H1 (cell line): ENCODE measurements at regions not wholly inside any gene's neighbourhood (a gene's known extent, or its start where the extent isn't known, plus 50 kb on each side); places are given as distances from the start of the nearest gene placed in this dataset.
A peak's percentile ranks its signal among the peaks of the same experiment; 100 is the strongest.

ENCODE experiments used
- CTCF ChIA-PET: fragments of 300-600 bp; sonication (Branson Sonifier 250); formaldehyde crosslinking; loops from one replicate; lab custom pipeline; 2021; ENCODE audit not compliant: partially characterized antibody; lab: Charles Lee
- POLR2A ChIA-PET: fragments of 300-600 bp; sonication (Branson Sonifier 250); formaldehyde crosslinking; loops from one replicate; lab custom pipeline; 2021; ENCODE audit warnings: inconsistent platforms; ENCODE audit not compliant: partially characterized antibody; lab: Charles Lee
- DNase-seq, 2 experiments: peaks; one replicate each; pipeline versions ENCODE4 v3.0.0 to v3.0.0-alpha.2; 2010 to 2022; ENCODE audit warnings: low spot score in 2 of 2, low read depth in 1 of 2, mixed read lengths in 1 of 2
- FAIRE-seq: peaks from 2 replicates; lab custom pipeline; 2011; peaks lifted over from hg19 to GRCh38; lab: Jason Lieb, UNC
- H2AFZ ChIP-seq: 2 replicates; pipeline ENCODE4 v1.8.1; 2012; ENCODE audit warnings: low read length, inconsistent platforms
- H2AK5ac ChIP-seq: 2 replicates; pipeline ENCODE4 v1.6.1; 2013; ENCODE audit warnings: low read depth, low read length
- H2BK120ac ChIP-seq: replicated peaks from 2 replicates; pipeline ENCODE3; 2013; ENCODE audit warnings: low read depth, low read length, inconsistent platforms
- H2BK12ac ChIP-seq: 2 replicates; pipeline ENCODE4 v1.6.1; 2013; ENCODE audit warnings: low read depth, low read length
- H2BK15ac ChIP-seq: 2 replicates; pipeline ENCODE4 v1.6.1; 2013; ENCODE audit warnings: low read length
- H2BK20ac ChIP-seq: 2 replicates; pipeline ENCODE4 v1.6.1; 2013; ENCODE audit warnings: low read length
- H2BK5ac ChIP-seq: 2 replicates; pipeline ENCODE4 v1.6.1; 2013; ENCODE audit warnings: low read depth, low read length
- H3K14ac ChIP-seq: 2 replicates; pipeline ENCODE4 v1.6.1; 2013; ENCODE audit warnings: inconsistent platforms; ENCODE audit not compliant: insufficient read length
- H3K18ac ChIP-seq: 2 replicates; pipeline ENCODE4 v1.6.1; 2013; ENCODE audit warnings: low read length; ENCODE audit errors: extremely low read depth
- H3K23ac ChIP-seq: 2 replicates; pipeline ENCODE4 v1.6.1; 2013; ENCODE audit warnings: inconsistent platforms; ENCODE audit not compliant: insufficient read length
- H3K23me2 ChIP-seq: 2 replicates; pipeline ENCODE4 v1.6.1; 2013; ENCODE audit warnings: low read depth, low read length
- H3K27ac ChIP-seq: 2 replicates; pipeline ENCODE4 v1.6.1; 2011; ENCODE audit warnings: low read depth, low read length, inconsistent platforms
- H3K27me3 ChIP-seq, 4 experiments: replicated peaks in 1 of 4; 1 replicate in 1 of 4; 2 replicates in 3 of 4; pipeline versions ENCODE4 v1.6.1 to v1.8.1; 2011 to 2013; ENCODE audit warnings: low read length in 3 of 4, mild to moderate bottlenecking in 3 of 4, inconsistent platforms in 2 of 4, mixed read lengths in 2 of 4, moderate library complexity in 1 of 4; ENCODE audit not compliant: control insufficient read depth in 3 of 4, insufficient read depth in 3 of 4; ENCODE audit errors: extremely low read depth in 1 of 4
- H3K36me3 ChIP-seq, 4 experiments: 2 replicates each; pipeline versions ENCODE4 v1.6.1 to v1.8.1; 2011 to 2013; ENCODE audit warnings: mild to moderate bottlenecking in 4 of 4, low read length in 3 of 4, moderate library complexity in 2 of 4, control low read depth in 1 of 4, inconsistent platforms in 1 of 4; ENCODE audit not compliant: insufficient read depth in 4 of 4, control insufficient read depth in 2 of 4
- H3K4ac ChIP-seq: replicated peaks from 2 replicates; pipeline ENCODE3; 2013; ENCODE audit warnings: low read length, low read depth, mixed read lengths, inconsistent platforms; ENCODE audit not compliant: insufficient read length
- H3K4me1 ChIP-seq, 4 experiments: replicated peaks in 1 of 4; 1 replicate in 1 of 4; 2 replicates in 3 of 4; pipeline versions ENCODE4 v1.6.1 to v1.8.1; 2011 to 2013; ENCODE audit warnings: low read length in 3 of 4, inconsistent platforms in 2 of 4, mixed read lengths in 1 of 4; ENCODE audit not compliant: insufficient read depth in 4 of 4, control insufficient read depth in 3 of 4
- H3K4me2 ChIP-seq, 2 experiments: 2 replicates each; pipeline versions ENCODE4 v1.6.1 to v1.8.1; 2011 to 2013; ENCODE audit warnings: low read depth in 2 of 2, low read length in 2 of 2, control low read depth in 1 of 2, inconsistent platforms in 1 of 2, mild to moderate bottlenecking in 1 of 2; ENCODE audit not compliant: insufficient read depth in 1 of 2
- H3K4me3 ChIP-seq, 4 experiments: fragments of 200-600, 300-600 bp in 1 of 4; sonication (generic), shearing (Covaris generic), sonication (Bioruptor Twin) in 1 of 4; 2 replicates each; pipeline versions ENCODE4 v1.5.1 to v1.8.1; 2011 to 2016; ENCODE audit warnings: low read length in 4 of 4, low read depth in 3 of 4, control low read depth in 2 of 4, inconsistent platforms in 2 of 4, mild to moderate bottlenecking in 2 of 4, mixed read lengths in 1 of 4, moderate library complexity in 1 of 4; ENCODE audit not compliant: insufficient read depth in 2 of 4; ENCODE audit errors: extremely low read depth in 1 of 4
- H3K56ac ChIP-seq: replicated peaks from 2 replicates; pipeline ENCODE3; 2013; ENCODE audit warnings: low read depth, mild to moderate bottlenecking, mixed read lengths, low read length, inconsistent platforms; ENCODE audit not compliant: insufficient read length
- H3K79me1 ChIP-seq: 2 replicates; pipeline ENCODE4 v1.6.1; 2013; ENCODE audit warnings: low read depth, low read length, control low read depth
- H3K79me2 ChIP-seq, 2 experiments: 2 replicates each; pipeline versions ENCODE4 v1.6.1 to v1.8.1; 2012 to 2013; ENCODE audit warnings: low read length in 2 of 2, mild to moderate bottlenecking in 2 of 2, inconsistent platforms in 1 of 2; ENCODE audit not compliant: insufficient read depth in 2 of 2, control insufficient read depth in 1 of 2
- H3K9ac ChIP-seq, 4 experiments: replicated peaks in 1 of 4; 1 replicate in 1 of 4; 2 replicates in 3 of 4; pipeline versions ENCODE4 v1.6.1 to v1.8.1; 2011 to 2013; ENCODE audit warnings: low read depth in 3 of 4, low read length in 3 of 4, control low read depth in 2 of 4, mild to moderate bottlenecking in 2 of 4, moderate library complexity in 2 of 4, inconsistent platforms in 1 of 4; ENCODE audit errors: extremely low read depth in 1 of 4
- H3K9me3 ChIP-seq, 2 experiments: 2 replicates each; pipeline versions ENCODE4 v1.6.1 to v1.8.1; 2012 to 2013; ENCODE audit warnings: mild to moderate bottlenecking in 2 of 2, moderate library complexity in 2 of 2, control low read depth in 1 of 2, inconsistent platforms in 1 of 2, low read depth in 1 of 2, low read length in 1 of 2, mixed read lengths in 1 of 2; ENCODE audit not compliant: insufficient read depth in 2 of 2
- H4K20me1 ChIP-seq, 2 experiments: replicated peaks in 1 of 2; 2 replicates each; pipeline versions ENCODE3 to v1.8.1; 2011 to 2013; ENCODE audit warnings: inconsistent platforms in 2 of 2, low read length in 2 of 2, mild to moderate bottlenecking in 1 of 2; ENCODE audit not compliant: insufficient read depth in 2 of 2, control insufficient read depth in 1 of 2
- H4K5ac ChIP-seq: 2 replicates; pipeline ENCODE4 v1.6.1; 2013; ENCODE audit warnings: low read length, low read depth, mixed read lengths, inconsistent platforms; ENCODE audit not compliant: insufficient read length
- H4K8ac ChIP-seq: 2 replicates; pipeline ENCODE4 v1.8.0; 2013; ENCODE audit warnings: mild to moderate bottlenecking, moderate library complexity, low read length, inconsistent platforms; ENCODE audit not compliant: insufficient read depth; ENCODE audit errors: extremely low read depth
- H4K91ac ChIP-seq: replicated peaks from 2 replicates; pipeline ENCODE3; 2013; ENCODE audit warnings: low read length, mixed read lengths, inconsistent platforms; ENCODE audit not compliant: insufficient read length
- ASH2L ChIP-seq: fragments of 200-600, 300-600 bp; sonication (generic); IDR thresholded peaks from one replicate; pipeline ENCODE4 v1.7.1; 2017; ENCODE audit warnings: low read length
- BCL11A ChIP-seq, 2 experiments: IDR thresholded peaks; one replicate each; pipeline ENCODE4 v1.6.1; 2011; ENCODE audit warnings: low read depth in 2 of 2, low read length in 2 of 2, mild to moderate bottlenecking in 2 of 2
- CHD1 ChIP-seq: IDR thresholded peaks from 2 replicates; pipeline ENCODE4 v1.6.1; 2012; ENCODE audit warnings: low read depth, low read length, improper control_type of control experiment
- CHD2 ChIP-seq: IDR thresholded peaks from 2 replicates; pipeline ENCODE4 v1.6.1; 2012; ENCODE audit warnings: low read length, improper control_type of control experiment
- E2F6 ChIP-seq: IDR thresholded peaks from 2 replicates; pipeline ENCODE4 v1.6.1; 2012; ENCODE audit warnings: inconsistent platforms
- JUN ChIP-seq: IDR thresholded peaks from 2 replicates; pipeline ENCODE4 v1.6.1; 2011; ENCODE audit warnings: low read depth, mild to moderate bottlenecking, improper control_type of control experiment, low read length
- KDM1A ChIP-seq: fragments of 200-600, 300-600 bp; sonication (generic); IDR thresholded peaks from 2 replicates; pipeline ENCODE4 v1.7.1; 2016; ENCODE audit warnings: mild to moderate bottlenecking, low read length, borderline replicate concordance
- RNF2 ChIP-seq: fragments of 200-900, 300-1000 bp; sonication (generic); IDR thresholded peaks from 2 replicates; pipeline ENCODE4 v1.7.1; 2016; ENCODE audit warnings: borderline replicate concordance, low read depth, mild to moderate bottlenecking, antibody characterized with exemption, low read length; ENCODE audit not compliant: poor library complexity, severe bottlenecking; ENCODE audit errors: missing control alignments
- SIN3A ChIP-seq, 2 experiments: IDR thresholded peaks in 1 of 2; conservative IDR thresholded peaks in 1 of 2; 2 replicates each; pipeline ENCODE4 v1.6.1; 2011 to 2012; ENCODE audit warnings: low read length in 2 of 2, improper control_type of control experiment in 1 of 2, low read depth in 1 of 2, mild to moderate bottlenecking in 1 of 2
- SIX5 ChIP-seq: IDR thresholded peaks from 2 replicates; pipeline ENCODE4 v1.6.1; 2011; ENCODE audit warnings: mild to moderate bottlenecking, low read depth, low read length
- TBP ChIP-seq: IDR thresholded peaks from 2 replicates; pipeline ENCODE4 v1.6.1; 2011; ENCODE audit warnings: low read depth, low read length, improper control_type of control experiment
- YY1 ChIP-seq: IDR thresholded peaks from 2 replicates; pipeline ENCODE4 v1.6.1; 2011; ENCODE audit warnings: low read depth, mild to moderate bottlenecking, low read length
- WGBS, 2 experiments: shearing (Covaris generic) in 1 of 2; methylation state at CpG; one replicate each; pipeline versions ENCODE4 v1.1.6 to v1.1.7; 2013 to 2015; ENCODE audit warnings: low lambda C conversion rate in 2 of 2, mixed read lengths in 2 of 2, inconsistent platforms in 1 of 2, low coverage in 1 of 2, missing lambda C conversion rate in 1 of 2; ENCODE audit not compliant: insufficient replicate concordance in 2 of 2, insufficient coverage in 1 of 2, insufficient read length in 1 of 2; ENCODE audit errors: extremely low coverage in 1 of 2, missing lambda C conversion rate in 1 of 2; 5-methylcytosine and 5-hydroxymethylcytosine counted together

GRCh38 chr12:124464062-124464461, 103.3 kb downstream of the NCOR2 start:
- Histone ChIP-seq H2BK15ac (no peak overlapping the region), H2AK5ac (no peak overlapping the region), H3K4me2 (no peak overlapping the region), H2AFZ (no peak overlapping the region), H4K91ac (no peak overlapping the region), H2BK5ac (peak overlapping the region; percentile 24; the same call in 1 of the 2 replicates), H3K23ac (no peak overlapping the region), H4K8ac (no peak overlapping the region), H3K79me2 (peaks cover 6 to 20% of the 10 kb centered on the region in 2 experiments; a peak in 3 of 4 replicates), H4K5ac (no peak overlapping the region), H3K18ac (no peak overlapping the region), H2BK120ac (no peak overlapping the region), H3K23me2 (peaks cover 7% of the 10 kb centered on the region; the same call in 1 of the 2 replicates), H3K36me3 (peaks cover 12 to 48% (median 34%) of the 10 kb centered on the region in 4 experiments; a peak in 7 of 8 replicates), H3K4me1 (peaks cover 0 to 5% (median 0%) of the 10 kb centered on the region in 4 experiments; a peak in 1 of 7 replicates), H2BK20ac (no peak overlapping the region), H3K56ac (no peak overlapping the region), H3K9me3 (no peaks in the 10 kb centered on the region; a peak in 1 of 4 replicates), H3K27me3 (no peaks in the 10 kb centered on the region), H4K20me1 (peaks cover 16 to 18% of the 10 kb centered on the region in 2 experiments), H3K27ac (no peak overlapping the region), H3K9ac (no peak overlapping the region), H3K79me1 (peaks cover 16% of the 10 kb centered on the region), H3K4me3 (no peak overlapping the region), H3K4ac (no peak overlapping the region), H3K14ac (no peak overlapping the region), H2BK12ac (no peak overlapping the region)
- FAIRE-seq (no peak), DNase-seq (no peak)
- CTCF ChIA-PET: interaction anchor here (1.8 kb wide), 1 partner anchor 117 kb away, joined by 5 read pairs; no protein-coding TSS in a partner anchor
- POLR2A ChIA-PET: interaction anchor here (2.0 kb wide), 1 partner anchor 9 kb away, joined by 5 read pairs; no protein-coding TSS in a partner anchor
- 87% methylated on average over 4 of the region's 4 CpGs; no CpG with 5 or more reads in 1 of the 2 experiments for WGBS, 2 experiments
- no peak for TF ChIP-seq KDM1A
- no peak for TF ChIP-seq JUN
- TF ChIP-seq TBP: no peak
- no peak for TF ChIP-seq BCL11A (IDR thresholded peaks at IDR 0.05; ENCODE audit: low read depth in 2 of 2, low read length in 2 of 2)
- no peak for TF ChIP-seq E2F6
- TF ChIP-seq YY1: no peak
- TF ChIP-seq CHD2: no peak
- TF ChIP-seq SIN3A (conservative IDR thresholded peaks at IDR 0.05 in 1 of 2, IDR thresholded peaks at IDR 0.05 in 1 of 2; ENCODE audit: low read depth in 1 of 2, low read length in 2 of 2): no peak
- TF ChIP-seq SIX5: no peak
- TF ChIP-seq RNF2: no peak
- no peak for TF ChIP-seq CHD1
- no peak for TF ChIP-seq ASH2L
